Prostate gland (tissue), 2 donors: ENCODE measurements at regions not wholly inside any gene's neighbourhood (a gene's known extent, or its start where the extent isn't known, plus 50 kb on each side); places are given as distances from the start of the nearest gene placed in this dataset.

Experiments
- DNase-seq: peaks from one replicate; pipeline ENCODE4 v3.0.0-alpha.2; 2019; ENCODE audit warnings: low spot score
- H3K27ac ChIP-seq, 2 donors: fragments of 200-600 bp; sonication (generic); 2 replicates each; pipeline ENCODE4 v1.5.1; 2017 to 2019
- H3K27me3 ChIP-seq: fragments of 200-600 bp; sonication (generic); replicated peaks from 2 replicates; pipeline ENCODE4 v1.5.1; 2019; ENCODE audit not compliant: insufficient read depth
- H3K36me3 ChIP-seq, 2 donors: fragments of 200-600 bp; sonication (generic); 1 replicate in 1 of 2; 2 replicates in 1 of 2; pipeline versions ENCODE4 v1.5.1 to v1.8.1; 2017 to 2019
- H3K4me1 ChIP-seq: fragments of 200-600 bp; sonication (generic); replicated peaks from 2 replicates; pipeline ENCODE4 v1.5.1; 2019
- H3K4me3 ChIP-seq, 2 donors: fragments of 200-600 bp; sonication (generic); 2 replicates each; pipeline ENCODE4 v1.5.1; 2017 to 2019
- H3K9me3 ChIP-seq: fragments of 200-600 bp; sonication (generic); 2 replicates; pipeline ENCODE4 v1.5.1; 2017
- POLR2A ChIP-seq: fragments of 450-650 bp; IDR thresholded peaks from one replicate; pipeline ENCODE4 v1.6.1; 2016; ENCODE audit warnings: antibody characterized with exemption, mild to moderate bottlenecking
- POLR2AphosphoS5 ChIP-seq: sonication (generic); formaldehyde crosslinking; IDR thresholded peaks from one replicate; pipeline ENCODE4 v1.6.1; 2017; ENCODE audit warnings: antibody characterized with exemption
- WGBS: methylation state at CpG from one replicate; pipeline ENCODE4 v1.1.5; 2018; 5-methylcytosine and 5-hydroxymethylcytosine counted together
- intact Hi-C: fragments of 100-400 bp; cut with DNase I; formaldehyde crosslinking; loops from one replicate; pipeline ENCODE4 v1.14.2; 2022
- TF ChIP-seq, protein P1 (sequence below), 4 experiments: fragments of 200-600 bp in 2 of 4; fragments of 450-650 bp in 2 of 4; sonication (generic) in 2 of 4; IDR thresholded peaks; 1 replicate in 3 of 4; 2 replicates in 1 of 4; pipeline ENCODE4 v1.5.1; 2016 to 2019; ENCODE audit warnings: antibody characterized with exemption in 4 of 4, mild to moderate bottlenecking in 2 of 4, moderate library complexity in 2 of 4

- Histone ChIP-seq H3K9me3 (no peaks in the 10 kb centered on the region), H3K4me1 (no peaks in the 10 kb centered on the region), H3K4me3 (no peak overlapping the region), H3K36me3 (no peaks in the 10 kb centered on the region), H3K27ac (no peak overlapping the region), H3K27me3 (no peaks in the 10 kb centered on the region)
- TF ChIP-seq POLR2A (no peak), POLR2AphosphoS5 (no peak)
- TF ChIP-seq, protein P1, sequence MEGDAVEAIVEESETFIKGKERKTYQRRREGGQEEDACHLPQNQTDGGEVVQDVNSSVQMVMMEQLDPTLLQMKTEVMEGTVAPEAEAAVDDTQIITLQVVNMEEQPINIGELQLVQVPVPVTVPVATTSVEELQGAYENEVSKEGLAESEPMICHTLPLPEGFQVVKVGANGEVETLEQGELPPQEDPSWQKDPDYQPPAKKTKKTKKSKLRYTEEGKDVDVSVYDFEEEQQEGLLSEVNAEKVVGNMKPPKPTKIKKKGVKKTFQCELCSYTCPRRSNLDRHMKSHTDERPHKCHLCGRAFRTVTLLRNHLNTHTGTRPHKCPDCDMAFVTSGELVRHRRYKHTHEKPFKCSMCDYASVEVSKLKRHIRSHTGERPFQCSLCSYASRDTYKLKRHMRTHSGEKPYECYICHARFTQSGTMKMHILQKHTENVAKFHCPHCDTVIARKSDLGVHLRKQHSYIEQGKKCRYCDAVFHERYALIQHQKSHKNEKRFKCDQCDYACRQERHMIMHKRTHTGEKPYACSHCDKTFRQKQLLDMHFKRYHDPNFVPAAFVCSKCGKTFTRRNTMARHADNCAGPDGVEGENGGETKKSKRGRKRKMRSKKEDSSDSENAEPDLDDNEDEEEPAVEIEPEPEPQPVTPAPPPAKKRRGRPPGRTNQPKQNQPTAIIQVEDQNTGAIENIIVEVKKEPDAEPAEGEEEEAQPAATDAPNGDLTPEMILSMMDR (IDR thresholded peaks at IDR 0.05) = no peak
- DNase-seq = no peak
- intact Hi-C loops = no loop called here
- 96% methylated on average over 3 of the region's 3 CpGs for WGBS
These were observed 2172.3 kb upstream of the CELF4 start for GRCh38 chr18:39737869-39738268.

- intact Hi-C loops = no loop called here
- Histone ChIP-seq H3K36me3 (no peaks in the 10 kb centered on the region), H3K9me3 (no peaks in the 10 kb centered on the region), H3K4me1 (no peaks in the 10 kb centered on the region), H3K4me3 (no peak overlapping the region), H3K27me3 (no peaks in the 10 kb centered on the region), H3K27ac (no peak overlapping the region)
- TF ChIP-seq POLR2AphosphoS5 (no peak), POLR2A (no peak)
- TF ChIP-seq, protein P1 (IDR thresholded peaks at IDR 0.05) = no peak
- DNase-seq = no peak
- WGBS = 98% methylated on average over 2 of the region's 2 CpGs
These were observed 2167.3 kb upstream of the CELF4 start for GRCh38 chr18:39732918-39733317.

DNA sequence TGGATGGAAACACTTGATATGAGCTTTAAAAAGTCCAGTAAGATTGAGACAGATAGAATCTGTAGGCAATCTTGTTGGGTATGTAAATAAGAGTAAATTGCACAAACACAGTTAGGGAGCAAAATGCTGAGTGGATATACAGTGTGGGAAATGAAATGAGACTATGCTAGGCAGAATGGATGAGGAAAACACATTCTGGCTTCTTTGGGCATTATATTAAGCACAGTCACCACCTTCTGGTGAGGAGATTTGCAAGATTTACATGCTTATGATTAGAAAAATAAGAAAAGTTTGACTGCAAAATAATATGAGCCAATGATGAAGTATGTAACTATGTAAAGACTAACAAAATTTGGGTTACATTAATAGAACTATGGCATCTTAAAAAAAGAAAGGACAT lies 2165.0 kb upstream of the CELF4 start:
- no peak overlapping the region for H3K4me3 ChIP-seq
- TF ChIP-seq POLR2A (no peak), POLR2AphosphoS5 (no peak)
- TF ChIP-seq, protein P1 (IDR thresholded peaks at IDR 0.05) = no peak
- no peak overlapping the region for H3K27ac ChIP-seq
- H3K9me3 ChIP-seq = no peaks in the 10 kb centered on the region
- no peaks in the 10 kb centered on the region for H3K27me3 ChIP-seq
- H3K4me1 ChIP-seq = no peaks in the 10 kb centered on the region
- intact Hi-C loops = no loop called here
- no peak for DNase-seq
- H3K36me3 ChIP-seq = no peaks in the 10 kb centered on the region

DNA sequence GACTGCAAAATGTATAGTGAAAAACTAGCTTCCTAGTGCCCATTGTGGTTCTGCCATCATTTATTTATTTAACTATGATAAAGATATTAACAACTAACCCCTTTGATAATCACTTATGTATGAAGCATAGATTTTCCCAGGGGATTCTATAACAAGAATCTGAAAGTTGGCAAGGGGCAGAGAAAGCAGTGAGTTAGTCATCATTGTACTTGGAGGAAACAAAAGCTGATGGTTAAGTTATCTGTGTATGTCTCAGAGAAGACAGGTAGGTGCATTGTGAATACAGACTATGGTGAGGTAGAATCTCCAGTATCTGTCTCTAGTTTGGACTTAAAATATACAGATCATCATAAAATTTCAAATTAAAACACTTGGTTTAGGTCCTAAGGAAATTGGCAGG lies 2159.1 kb upstream of the CELF4 start:
- H3K4me1 ChIP-seq = no peaks in the 10 kb centered on the region
- DNase-seq = no peak
- H3K27ac ChIP-seq = no peak overlapping the region
- no peak for TF ChIP-seq POLR2AphosphoS5
- TF ChIP-seq, protein P1 (IDR thresholded peaks at IDR 0.05) = no peak
- no peak for TF ChIP-seq POLR2A
- intact Hi-C loops = no loop called here
- H3K4me3 ChIP-seq = no peak overlapping the region
- no peaks in the 10 kb centered on the region for H3K9me3 ChIP-seq
- no peaks in the 10 kb centered on the region for H3K36me3 ChIP-seq
- no peaks in the 10 kb centered on the region for H3K27me3 ChIP-seq

- intact Hi-C loops = no loop called here
- DNase-seq = no peak
- TF ChIP-seq POLR2A = no peak
- no peak for TF ChIP-seq POLR2AphosphoS5
- TF ChIP-seq, protein P1 (IDR thresholded peaks at IDR 0.05) = no peak
- Histone ChIP-seq H3K9me3 (no peaks in the 10 kb centered on the region), H3K27ac (no peak overlapping the region), H3K27me3 (no peaks in the 10 kb centered on the region), H3K4me1 (no peaks in the 10 kb centered on the region), H3K4me3 (no peak overlapping the region), H3K36me3 (no peaks in the 10 kb centered on the region)
- 14% methylated on average over 1 of the region's 1 CpG for WGBS
These were observed 2156.1 kb upstream of the CELF4 start for GRCh38 chr18:39721712-39722111.
